GM19239 (cell line): ENCODE measurements at regions not wholly inside any gene's neighbourhood (a gene's known extent, or its start where the extent isn't known, plus 50 kb on each side); places are given as distances from the start of the nearest gene placed in this dataset.

Experiments
- DNase-seq: peaks from one replicate; pipeline ENCODE4 v3.0.0; 2011; ENCODE audit warnings: low spot score; ENCODE audit not compliant: insufficient read length
- FAIRE-seq: peaks from 2 replicates; lab custom pipeline; 2011; peaks lifted over from hg19 to GRCh38; lab: Jason Lieb, UNC

DNA sequence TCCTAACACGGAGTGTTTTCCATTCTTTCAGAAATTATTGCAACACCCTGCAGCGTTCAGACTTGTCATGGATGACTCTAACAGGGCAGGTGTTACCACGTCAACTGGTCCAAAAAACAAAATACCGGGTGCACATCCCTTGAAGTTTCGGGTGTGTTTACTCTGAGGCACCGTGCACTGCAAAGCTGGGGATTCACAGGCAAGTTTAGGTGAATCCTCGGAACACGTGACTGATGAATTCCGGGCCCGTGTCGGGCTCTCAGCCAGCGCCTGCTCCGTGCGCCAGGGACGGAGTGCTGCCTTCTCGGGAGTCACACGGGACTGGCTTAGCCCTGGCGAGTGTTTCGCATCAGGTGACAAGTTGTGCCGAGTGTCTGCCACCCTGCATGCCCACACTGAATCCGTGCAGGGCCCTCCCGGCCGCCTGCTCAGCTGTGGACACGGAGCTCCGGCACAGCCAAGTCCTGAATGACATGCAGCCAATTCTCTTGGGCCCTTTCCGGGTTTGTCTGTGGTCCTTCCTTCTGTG, 66.0 kb upstream of the IRX4 start:
- no peak for FAIRE-seq
- no peak for DNase-seq

DNA sequence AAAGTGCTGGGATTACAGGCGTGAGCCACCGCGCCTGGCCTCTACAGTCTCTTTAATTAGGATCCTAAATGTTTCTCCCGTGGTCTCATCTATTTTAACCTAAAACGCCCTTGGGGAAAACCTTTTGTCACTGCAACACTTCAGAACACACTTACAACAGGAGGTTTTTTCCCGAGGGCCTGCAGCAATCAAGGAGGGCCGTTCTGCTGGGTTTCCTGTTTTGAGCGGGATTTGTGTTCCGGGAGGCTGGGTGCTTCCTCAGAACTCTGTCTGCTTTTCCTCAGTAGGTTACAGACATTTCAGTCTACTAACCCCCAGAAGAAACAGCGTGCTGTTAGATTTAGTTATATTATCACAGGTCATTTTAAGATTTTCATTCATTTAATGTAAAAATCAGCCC, 65.4 kb upstream of the IRX4 start:
- DNase-seq = no peak
- FAIRE-seq = no peak

DNA sequence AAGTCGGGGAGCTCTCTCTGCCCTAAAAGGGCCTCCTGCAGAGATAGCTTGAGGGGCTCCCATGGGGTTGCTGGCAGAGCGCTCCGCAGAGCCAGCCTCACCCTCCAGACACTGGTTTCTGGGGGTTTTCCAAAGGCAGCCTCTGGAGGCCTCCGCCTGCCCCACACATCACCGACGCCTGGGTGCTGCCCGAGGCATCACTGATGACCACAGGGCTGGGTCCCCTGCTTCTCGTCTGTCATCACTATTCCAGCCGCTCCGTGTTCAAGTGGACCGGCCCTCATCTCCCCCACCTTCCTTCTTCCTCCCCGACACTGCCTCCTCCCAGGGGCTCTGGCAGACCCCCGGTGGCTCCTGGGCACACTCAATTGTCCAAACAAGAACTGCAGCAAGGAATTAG, 64.1 kb upstream of the IRX4 start:
- no peak for FAIRE-seq
- DNase-seq = no peak

DNA sequence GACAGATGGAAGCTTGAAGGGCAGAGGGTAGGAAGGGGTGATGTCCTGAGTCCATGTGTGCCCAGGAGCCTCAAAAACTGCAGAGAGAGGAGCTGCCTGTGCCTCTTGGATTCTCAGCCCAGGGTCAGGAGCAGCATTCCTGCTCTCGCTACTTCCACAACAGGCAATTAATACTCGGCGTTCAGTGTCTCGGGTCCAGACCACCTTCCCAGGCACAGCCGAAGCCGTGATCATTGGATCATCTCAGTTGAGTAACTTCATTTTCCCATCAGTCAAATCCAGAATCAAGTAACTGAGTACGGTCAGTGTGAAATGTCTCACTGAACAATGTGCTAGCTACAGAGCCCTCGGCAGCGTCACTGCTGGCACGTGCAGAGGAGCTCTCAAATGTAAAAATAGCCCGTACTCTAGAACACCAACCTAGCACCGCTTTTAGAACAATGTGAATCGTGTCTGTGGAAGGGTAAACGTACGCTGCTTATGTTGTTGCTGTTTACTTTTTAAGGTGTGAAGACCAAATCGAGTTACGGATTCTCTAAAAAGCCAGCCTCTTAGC, 63.5 kb upstream of the IRX4 start:
- DNase-seq = no peak
- no peak for FAIRE-seq

DNA sequence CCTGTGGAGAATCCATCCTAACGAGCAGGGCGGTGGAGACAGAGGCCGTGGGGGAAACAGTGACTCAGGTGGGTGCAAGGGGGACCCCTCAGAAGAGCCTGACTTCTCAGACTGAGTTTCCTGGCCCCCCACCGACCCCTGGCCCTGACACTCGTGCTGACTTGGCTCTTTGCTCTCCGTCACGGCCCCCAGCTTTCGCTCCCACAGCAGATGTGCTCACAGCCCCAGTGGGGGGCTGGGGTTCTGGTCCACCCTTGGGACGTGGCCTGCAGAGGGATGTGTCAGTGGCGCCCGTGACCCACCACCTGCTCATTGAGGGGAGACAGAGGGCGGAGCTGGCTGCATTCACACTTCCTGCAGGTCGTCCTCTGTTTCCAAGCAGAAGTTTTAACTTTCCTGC, 62.9 kb upstream of the IRX4 start:
- FAIRE-seq (no peak), DNase-seq (no peak)

DNA sequence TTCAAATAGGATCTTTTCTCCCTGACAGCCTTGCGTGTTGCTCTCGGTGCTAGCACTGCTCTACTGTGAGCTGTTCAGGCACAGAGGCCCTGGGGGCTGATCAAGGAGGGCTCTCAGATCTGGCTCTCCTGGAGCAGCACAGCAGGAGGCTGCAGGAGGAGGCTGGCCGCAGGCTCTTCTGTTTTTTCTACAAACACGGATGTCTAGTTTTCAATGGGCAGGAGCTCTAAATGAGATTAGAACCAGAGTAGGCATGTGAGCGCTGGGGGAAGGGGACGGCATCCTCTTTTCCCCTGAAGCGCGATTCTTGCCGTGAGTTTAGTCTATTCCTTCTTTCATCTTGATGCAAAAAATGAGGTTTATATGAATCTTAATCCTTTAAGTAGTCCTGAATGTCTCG, 61.7 kb upstream of the IRX4 start:
- no peak for FAIRE-seq
- no peak for DNase-seq

DNA sequence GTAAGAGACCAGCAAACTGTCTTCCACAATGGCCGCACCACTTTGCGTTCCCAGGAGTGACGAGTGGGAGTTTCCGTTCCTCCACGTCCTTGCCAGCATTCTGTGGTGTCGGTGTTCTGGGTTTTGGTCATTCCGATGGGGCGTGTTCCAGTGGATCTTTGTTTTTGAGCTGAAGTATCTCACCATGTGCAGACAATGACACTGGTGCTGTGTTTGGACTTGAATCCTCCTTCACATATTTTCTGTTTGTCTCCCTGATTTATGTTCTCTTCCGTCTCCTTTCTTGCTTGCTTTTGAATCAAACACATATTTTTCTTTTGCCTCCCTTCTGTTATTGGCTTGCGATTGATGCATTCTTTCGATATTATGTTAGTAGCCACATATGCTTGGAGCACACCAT, 60.8 kb upstream of the IRX4 start:
- FAIRE-seq (no peak), DNase-seq (no peak)

DNA sequence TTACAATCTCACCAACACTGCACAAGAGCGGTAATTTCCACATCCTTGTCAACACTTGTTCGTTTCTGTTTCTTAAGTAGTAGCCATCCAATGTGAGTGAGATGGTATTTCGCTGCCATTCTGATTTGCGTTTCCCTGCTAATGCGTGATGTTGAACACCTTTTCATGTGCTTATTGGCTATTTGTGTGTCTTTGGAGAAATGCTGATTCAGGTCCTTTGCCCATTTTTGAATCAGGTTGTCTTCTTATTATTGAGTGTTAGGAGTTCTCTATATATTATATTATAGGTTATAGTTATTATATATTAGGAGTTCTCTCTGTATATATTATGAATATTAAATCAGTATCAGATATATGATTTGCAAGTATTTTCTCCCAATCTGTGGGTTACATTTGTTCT, 59.9 kb upstream of the IRX4 start:
- no peak for FAIRE-seq

DNA sequence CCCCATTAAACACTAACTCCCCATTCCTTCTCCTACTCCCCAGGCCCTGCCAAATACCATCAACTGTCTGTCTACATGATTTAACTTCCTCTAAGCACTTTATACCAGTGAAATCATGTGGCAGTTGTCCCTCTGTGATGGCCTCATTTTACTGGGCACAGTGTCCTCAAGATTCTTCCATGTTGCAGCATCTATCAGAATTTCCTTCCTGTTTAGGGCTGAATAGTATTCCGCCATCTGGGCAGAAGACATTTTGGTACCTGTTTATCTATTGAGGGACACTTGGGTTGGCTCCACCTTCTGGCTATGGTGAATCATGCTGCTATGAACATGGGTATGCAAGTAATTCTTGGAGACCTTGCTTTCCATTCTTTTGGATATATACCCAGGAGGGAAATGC, 59.4 kb upstream of the IRX4 start:
- FAIRE-seq (no peak), DNase-seq (no peak)

More for the DNA sequence above, 59.9 kb upstream of the IRX4 start:
- no peak for DNase-seq

DNA sequence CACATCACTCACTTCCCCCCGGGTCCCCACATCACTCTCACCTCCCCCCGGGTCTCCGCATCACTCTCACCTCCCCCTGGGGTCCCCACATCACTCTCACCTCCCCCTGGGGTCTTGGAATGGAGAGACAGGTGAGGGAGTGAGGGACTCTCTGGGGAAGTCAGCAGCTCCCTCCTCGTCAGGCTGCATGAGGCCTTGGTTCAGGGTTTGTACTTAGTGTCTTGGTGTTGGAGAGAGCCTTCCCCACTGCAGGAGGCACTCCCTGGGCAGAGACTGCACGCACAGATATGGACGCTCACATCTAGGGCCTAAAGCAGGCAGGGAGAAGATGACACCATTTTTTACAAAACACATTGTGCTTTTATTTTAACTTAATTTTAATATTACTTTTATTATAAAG, 56.5 kb upstream of the IRX4 start:
- DNase-seq (no peak), FAIRE-seq (no peak)

DNA sequence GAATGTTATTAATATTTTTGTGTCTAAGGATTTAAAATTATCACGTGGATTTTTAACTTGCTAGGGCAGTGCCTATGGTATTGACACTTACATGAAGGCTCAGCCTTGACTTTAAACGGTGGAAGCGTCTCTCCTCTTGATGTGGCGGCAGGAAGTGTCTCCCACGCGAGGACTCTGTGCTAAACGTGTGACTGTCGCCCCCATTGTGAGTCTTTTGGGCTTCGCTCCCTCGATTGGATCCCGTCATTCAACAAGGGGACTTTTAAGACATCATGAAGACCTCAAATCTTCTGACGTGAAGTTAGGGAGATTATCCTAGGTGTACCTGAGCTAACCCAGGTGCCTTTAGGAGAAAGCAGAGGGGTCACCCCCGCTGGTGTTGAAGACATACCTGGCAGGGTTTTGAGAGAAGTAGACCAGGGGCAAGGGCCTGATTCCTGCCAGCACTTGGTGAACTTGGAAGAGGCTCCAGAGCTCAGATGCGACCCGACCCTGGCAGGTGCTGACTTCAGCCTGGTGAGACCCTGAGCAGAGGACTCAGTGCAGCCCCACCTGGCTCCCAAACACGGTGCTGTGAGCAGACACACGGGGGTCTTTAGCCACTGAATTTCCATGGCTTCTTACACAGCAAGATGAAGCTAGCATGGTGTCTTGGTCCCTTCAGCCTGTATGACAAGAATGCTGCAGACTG, 55.7 kb upstream of the IRX4 start:
- FAIRE-seq (no peak), DNase-seq (no peak)

DNA sequence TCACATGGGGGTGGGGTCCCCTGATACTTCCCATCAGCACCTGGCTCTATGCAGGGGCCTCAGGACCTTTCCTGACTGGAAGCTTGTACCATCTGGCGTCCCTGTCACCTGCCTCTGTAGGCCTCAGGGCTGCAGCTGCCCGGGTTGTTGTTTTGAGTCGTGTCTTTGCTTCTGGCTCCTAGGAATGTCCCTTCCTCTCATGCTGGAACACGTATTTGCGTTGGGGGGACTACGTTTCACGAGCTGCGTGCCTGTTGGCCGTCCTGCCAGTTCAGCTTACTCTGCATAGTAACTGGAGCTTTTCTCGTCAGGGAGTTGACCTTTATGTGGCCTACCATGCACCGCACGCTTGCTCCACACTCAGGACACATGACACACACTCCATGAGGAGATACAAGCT, 54.9 kb upstream of the IRX4 start:
- no peak for DNase-seq
- no peak for FAIRE-seq

DNA sequence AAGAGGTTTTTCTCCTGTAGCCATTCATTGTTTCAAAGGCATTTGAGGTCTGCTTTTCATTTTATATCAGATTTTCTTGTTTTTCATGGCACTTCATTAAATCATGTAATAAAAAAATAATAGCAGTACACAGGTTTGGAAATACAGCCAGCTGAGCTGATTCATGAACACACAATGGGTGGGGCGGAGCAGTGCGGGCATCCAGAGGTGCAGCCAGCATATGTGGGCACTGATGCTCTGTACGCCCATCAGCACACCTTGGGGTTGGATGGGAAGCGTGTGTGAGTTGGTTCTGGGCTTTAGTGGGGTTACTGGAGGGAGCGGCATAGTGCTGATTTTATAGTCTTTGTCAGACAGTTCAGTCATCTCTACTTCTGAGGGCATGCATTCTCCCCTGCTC, 54.2 kb upstream of the IRX4 start:
- FAIRE-seq = no peak
- DNase-seq = no peak

DNA sequence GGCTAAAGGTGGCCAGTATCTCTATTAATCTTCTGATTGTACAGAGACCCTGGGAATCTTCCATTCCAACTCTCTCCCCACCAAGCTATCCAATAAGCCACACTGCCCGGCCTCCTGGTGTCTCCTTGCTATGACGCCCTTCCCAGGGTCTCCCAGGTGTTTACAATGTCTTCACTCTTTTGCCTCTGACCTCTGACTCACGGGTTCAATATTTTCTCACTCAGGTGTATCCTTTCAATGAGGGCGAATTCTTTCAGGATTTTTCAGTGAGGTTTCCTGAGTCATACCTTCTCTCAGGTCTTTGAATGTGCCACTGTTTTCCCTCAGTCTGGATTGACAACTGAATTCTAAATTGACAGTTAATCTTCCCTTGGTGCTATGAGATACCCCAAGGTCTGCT, 53.7 kb upstream of the IRX4 start:
- no peak for FAIRE-seq

DNA sequence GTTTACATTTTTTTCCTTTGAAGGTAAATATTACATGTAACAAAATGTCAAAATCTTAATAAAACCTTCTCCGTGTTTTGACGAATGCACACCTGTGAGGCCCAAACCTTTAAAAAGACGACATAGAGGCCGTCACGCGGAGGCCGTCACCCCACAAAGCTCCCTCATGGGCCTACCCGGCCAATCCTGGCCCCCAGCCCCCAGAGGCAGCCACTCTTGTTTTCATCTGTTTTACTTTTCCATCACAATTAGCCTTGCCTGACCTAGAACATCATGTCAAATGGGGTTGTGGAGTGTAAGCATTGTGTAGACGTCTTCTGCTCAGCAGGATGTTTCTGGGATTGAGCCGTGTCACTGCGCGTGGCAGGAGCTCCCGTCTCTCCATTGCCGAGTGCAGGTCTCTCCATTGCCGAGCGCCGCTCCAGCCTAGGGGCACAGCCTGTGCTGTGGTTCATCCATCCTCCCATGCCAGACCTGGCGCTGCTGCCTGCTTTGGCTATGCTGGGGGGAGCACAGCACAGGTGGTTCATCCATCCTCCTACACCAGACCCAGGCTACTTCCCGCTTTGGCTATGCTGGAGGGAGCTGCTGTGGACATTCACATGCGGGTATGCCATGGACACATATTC, 52.2 kb upstream of the IRX4 start:
- no peak for FAIRE-seq

More for the DNA sequence above, 53.7 kb upstream of the IRX4 start:
- DNase-seq = no peak

DNA sequence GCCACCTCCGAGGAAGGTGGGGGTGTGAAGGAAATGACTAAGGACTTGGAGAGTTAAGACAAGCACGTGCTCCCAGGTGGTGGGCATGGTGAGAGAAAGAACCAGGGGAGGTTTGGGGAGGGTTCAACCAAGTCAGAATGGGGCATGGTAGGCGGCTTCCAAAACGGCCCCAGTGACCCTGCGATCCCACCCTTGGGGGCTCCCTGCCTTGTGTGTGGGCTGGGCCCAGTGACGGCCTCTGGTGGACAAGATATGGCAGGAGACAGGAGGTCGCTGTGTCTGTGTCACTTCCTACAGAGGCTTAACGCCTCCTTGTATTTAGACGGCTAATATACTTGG, 51.3 kb upstream of the IRX4 start:
- FAIRE-seq = no peak
- DNase-seq = no peak

More for the DNA sequence above, 52.2 kb upstream of the IRX4 start:
- no peak for DNase-seq

DNA sequence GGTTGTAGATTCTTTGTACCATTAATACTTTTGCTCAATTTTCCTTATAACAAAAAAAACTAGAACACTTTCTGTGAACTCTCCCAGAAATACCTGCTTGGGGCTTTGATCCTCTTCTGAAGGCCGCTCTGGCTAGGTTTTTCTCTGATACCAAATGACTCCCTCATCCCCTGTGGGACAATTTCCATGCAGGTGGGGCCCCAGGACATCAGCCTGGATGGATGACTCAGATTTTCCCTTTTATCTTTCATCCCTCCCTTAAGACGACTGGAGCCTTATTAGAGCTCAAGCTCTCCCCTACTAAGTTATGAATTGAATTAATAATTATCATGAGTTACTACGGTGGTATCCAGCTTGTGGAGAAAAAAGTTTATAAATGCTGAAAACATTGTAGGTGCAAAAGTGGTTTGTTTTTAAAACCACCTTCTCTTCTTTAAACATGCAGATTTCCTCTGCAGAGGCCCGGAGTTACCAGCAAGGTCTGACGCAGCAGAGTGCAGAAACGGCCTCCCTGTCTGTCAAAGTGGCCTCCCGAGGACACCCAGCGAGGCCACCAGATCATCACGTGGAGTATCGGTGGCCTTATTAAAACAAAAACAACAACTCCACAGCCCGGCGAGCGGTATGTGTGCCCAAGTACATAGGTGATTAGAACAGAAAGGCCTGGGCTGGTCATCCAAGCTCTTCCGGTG, 50.8 kb upstream of the IRX4 start:
- DNase-seq (no peak), FAIRE-seq (no peak)
